Gastroesophageal sphincter (tissue), 4 donors: ENCODE measurements at regions not wholly inside any gene's neighbourhood (a gene's known extent, or its start where the extent isn't known, plus 50 kb on each side); places are given as distances from the start of the nearest gene placed in this dataset.

ENCODE experiments used
- ATAC-seq: fragments of 150-250 bp; one replicate; pipeline ENCODE4 v1.9.1; 2016; ENCODE audit warnings: mild to moderate bottlenecking, moderate library complexity
- H3K27ac ChIP-seq, 4 donors: fragments of 200-600 bp; sonication (generic) in 3 of 4; 1 replicate in 3 of 4; 2 replicates in 1 of 4; pipeline ENCODE4 v1.5.1; 2016 to 2019
- H3K27me3 ChIP-seq: fragments of 200-600 bp; sonication (generic); one replicate; pipeline ENCODE4 v1.5.1; 2019
- H3K36me3 ChIP-seq, 2 donors: fragments of 200-600 bp; sonication (generic); one replicate each; pipeline ENCODE4 v1.5.1; 2019; ENCODE audit warnings: control low read depth in 1 of 2
- H3K4me1 ChIP-seq, 3 donors: fragments of 200-600 bp; sonication (generic); 1 replicate in 2 of 3; 2 replicates in 1 of 3; pipeline ENCODE4 v1.5.1; 2016 to 2019; ENCODE audit warnings: control low read depth in 2 of 3
- H3K4me3 ChIP-seq, 2 donors: fragments of 200-600 bp; sonication (generic); one replicate each; pipeline ENCODE4 v1.5.1; 2019; ENCODE audit warnings: mild to moderate bottlenecking in 1 of 2, moderate library complexity in 1 of 2
- H3K9me3 ChIP-seq, 3 donors: fragments of 200-600 bp; sonication (generic); one replicate each; pipeline ENCODE4 v1.5.1; 2017 to 2019; ENCODE audit warnings: control low read depth in 2 of 3
- CTCF ChIP-seq, 4 experiments: fragments of 200-600 bp in 2 of 4; fragments of 450-650 bp in 2 of 4; sonication (generic) in 1 of 4; IDR thresholded peaks; one replicate each; pipeline ENCODE4 v1.5.1; 2017 to 2019; ENCODE audit warnings: antibody characterized with exemption in 4 of 4, mild to moderate bottlenecking in 2 of 4, moderate library complexity in 2 of 4
- EP300 ChIP-seq: sonication (generic); formaldehyde crosslinking; IDR thresholded peaks from one replicate; pipeline ENCODE4 v1.6.1; 2017; ENCODE audit warnings: antibody characterized with exemption, mild to moderate bottlenecking
- POLR2A ChIP-seq, 2 donors: fragments of 450-650 bp; IDR thresholded peaks; one replicate each; pipeline ENCODE4 v1.6.1; 2017; ENCODE audit warnings: antibody characterized with exemption in 2 of 2, mild to moderate bottlenecking in 2 of 2, moderate library complexity in 1 of 2
- POLR2AphosphoS5 ChIP-seq: sonication (generic); formaldehyde crosslinking; IDR thresholded peaks from one replicate; pipeline ENCODE4 v1.6.1; 2017; ENCODE audit warnings: antibody characterized with exemption
- WGBS, 2 donors: methylation state at CpG; one replicate each; pipeline ENCODE4 v1.1.5; 2018; ENCODE audit warnings: low coverage in 1 of 2; 5-methylcytosine and 5-hydroxymethylcytosine counted together

- 92 to 93% methylated on average over 3 of the region's 3 CpGs for WGBS, 2 donors
- no peak for ATAC-seq
Measured at GRCh38 chr5:125505115-125505514, 758.7 kb upstream of the ZNF608 start.

DNA sequence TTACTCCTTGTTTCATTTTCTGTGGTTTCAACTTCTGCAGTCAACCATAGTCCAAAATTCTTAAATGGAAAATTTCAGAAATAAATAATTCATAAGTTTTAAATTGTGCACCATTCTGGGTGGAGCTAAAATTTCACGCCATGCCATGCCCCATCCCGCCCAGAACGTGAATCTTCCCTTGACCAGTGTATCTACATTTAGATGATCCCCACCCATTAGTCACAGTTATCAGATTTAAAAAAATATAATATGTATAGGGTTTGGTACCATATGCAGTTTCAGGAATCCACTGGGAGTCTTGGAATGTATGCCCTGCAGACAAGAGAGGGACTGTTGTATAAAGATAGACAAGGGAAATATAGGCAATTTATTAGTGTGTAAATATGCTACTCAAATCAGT, 759.7 kb upstream of the ZNF608 start:
- no peak for ATAC-seq
- Histone ChIP-seq H3K4me1 (no peaks in the 10 kb centered on the region), H3K27me3 (no peaks in the 10 kb centered on the region), H3K27ac (no peak overlapping the region), H3K9me3 (no peaks in the 10 kb centered on the region), H3K36me3 (no peaks in the 10 kb centered on the region), H3K4me3 (no peak overlapping the region)
- TF ChIP-seq CTCF (IDR thresholded peaks at IDR 0.05), result no peak
- no peak for TF ChIP-seq POLR2A (IDR thresholded peaks at IDR 0.05)
- TF ChIP-seq POLR2AphosphoS5, result no peak
- TF ChIP-seq EP300, result no peak
- 83 to 97% methylated on average over 3 of the region's 3 CpGs for WGBS, 2 donors

More at GRCh38 chr5:125505115-125505514, 758.7 kb upstream of the ZNF608 start:
- Histone ChIP-seq H3K27me3 (no peaks in the 10 kb centered on the region), H3K4me1 (no peaks in the 10 kb centered on the region), H3K27ac (no peak overlapping the region), H3K9me3 (no peaks in the 10 kb centered on the region), H3K4me3 (no peak overlapping the region), H3K36me3 (no peaks in the 10 kb centered on the region)
- TF ChIP-seq POLR2A (IDR thresholded peaks at IDR 0.05) (no peak), EP300 (no peak), POLR2AphosphoS5 (no peak), CTCF (IDR thresholded peaks at IDR 0.05) (no peak)

- no peaks in the 10 kb centered on the region for H3K36me3 ChIP-seq
- ATAC-seq, result no peak
- TF ChIP-seq POLR2A (IDR thresholded peaks at IDR 0.05) (no peak), EP300 (no peak), POLR2AphosphoS5 (no peak), CTCF (IDR thresholded peaks at IDR 0.05) (no peak)
- H3K27ac ChIP-seq, result no peak overlapping the region
- no peak overlapping the region for H3K4me3 ChIP-seq
- 92 to 100% methylated on average over 1 of the region's 1 CpG for WGBS, 2 donors
- no peaks in the 10 kb centered on the region for H3K9me3 ChIP-seq
- H3K27me3 ChIP-seq, result no peaks in the 10 kb centered on the region
- H3K4me1 ChIP-seq, result no peaks in the 10 kb centered on the region
Measured at GRCh38 chr5:125508225-125508624, 761.8 kb upstream of the ZNF608 start.

DNA sequence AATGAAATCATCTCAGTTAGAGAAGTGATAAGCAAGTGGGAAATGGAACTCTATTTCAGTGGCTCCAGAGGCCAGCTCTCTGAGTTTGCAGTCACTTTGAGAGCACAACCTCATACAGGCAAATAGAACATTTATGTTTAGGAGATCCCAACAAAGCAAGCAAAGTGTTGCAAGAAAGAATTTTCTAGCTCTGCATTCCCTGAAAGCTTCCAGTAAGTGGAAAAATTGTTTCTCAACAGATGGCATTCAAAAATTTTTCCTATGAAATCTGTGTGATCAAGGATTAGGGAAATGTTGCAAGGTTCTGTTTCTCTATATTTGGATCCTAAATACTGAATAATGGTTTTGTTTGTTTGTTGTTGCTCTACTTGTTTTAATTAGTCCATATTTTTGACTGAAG, 764.2 kb upstream of the ZNF608 start:
- no peak for ATAC-seq

DNA sequence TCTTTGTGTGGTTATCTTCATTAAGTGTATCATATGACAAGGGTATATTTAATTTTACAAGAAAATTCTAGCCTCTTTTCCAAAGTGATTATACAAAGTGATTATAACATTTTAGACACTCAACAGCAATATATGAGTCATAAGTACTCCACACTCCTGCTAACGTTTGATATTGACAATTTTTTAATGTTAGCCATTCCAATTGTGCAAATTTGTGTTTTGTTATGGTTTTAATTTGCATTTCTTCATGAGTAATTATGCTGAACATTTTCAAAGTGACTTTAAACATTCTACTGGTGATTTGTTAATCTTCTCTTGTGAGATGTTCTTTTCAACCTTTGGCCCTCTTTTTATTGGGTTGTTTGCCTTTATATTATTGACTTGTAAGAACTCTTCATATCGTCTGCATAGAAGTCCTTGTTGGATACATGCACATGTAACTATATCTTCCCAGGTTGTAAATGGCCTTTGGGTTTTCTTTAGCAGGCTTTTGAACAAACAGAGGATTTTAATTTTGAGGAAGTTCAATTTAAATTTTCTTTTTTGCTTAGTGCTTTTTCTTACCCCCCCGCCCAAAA, 771.6 kb upstream of the ZNF608 start:
- Histone ChIP-seq H3K9me3 (no peaks in the 10 kb centered on the region), H3K27me3 (no peaks in the 10 kb centered on the region), H3K4me3 (no peak overlapping the region), H3K36me3 (no peaks in the 10 kb centered on the region), H3K4me1 (no peaks in the 10 kb centered on the region), H3K27ac (no peak overlapping the region)
- ATAC-seq, result no peak
- 61 to 67% methylated on average over 3 of the region's 3 CpGs for WGBS, 2 donors
- TF ChIP-seq POLR2A (IDR thresholded peaks at IDR 0.05), result no peak
- no peak for TF ChIP-seq POLR2AphosphoS5

More for the DNA sequence above, 764.2 kb upstream of the ZNF608 start:
- no peak overlapping the region for H3K4me3 ChIP-seq
- no peaks in the 10 kb centered on the region for H3K4me1 ChIP-seq
- no peak for TF ChIP-seq POLR2A (IDR thresholded peaks at IDR 0.05)
- H3K9me3 ChIP-seq, result no peaks in the 10 kb centered on the region
- H3K36me3 ChIP-seq, result no peaks in the 10 kb centered on the region
- no peaks in the 10 kb centered on the region for H3K27me3 ChIP-seq
- no peak overlapping the region for H3K27ac ChIP-seq

- 22 to 42% methylated on average over 1 of the region's 1 CpG for WGBS, 2 donors
- no peak for ATAC-seq
- H3K9me3 ChIP-seq, result no peaks in the 10 kb centered on the region
- H3K4me3 ChIP-seq, result no peak overlapping the region
- H3K27me3 ChIP-seq, result no peaks in the 10 kb centered on the region
- H3K4me1 ChIP-seq, result no peaks in the 10 kb centered on the region
- TF ChIP-seq CTCF (IDR thresholded peaks at IDR 0.05), result no peak
- TF ChIP-seq POLR2A (IDR thresholded peaks at IDR 0.05), result no peak
- TF ChIP-seq EP300, result no peak
- no peak for TF ChIP-seq POLR2AphosphoS5
- H3K27ac ChIP-seq, result no peak overlapping the region
- H3K36me3 ChIP-seq, result no peaks in the 10 kb centered on the region
Measured at GRCh38 chr5:125521289-125521688, 774.9 kb upstream of the ZNF608 start.
